Mucosa of rectum (tissue), 2 donors: ENCODE measurements at regions not wholly inside any gene's neighbourhood (a gene's known extent, or its start where the extent isn't known, plus 50 kb on each side); places are given as distances from the start of the nearest gene placed in this dataset.
"Not testable (repeated sequence)": the region's sequence is repeated elsewhere in the genome, so short reads cannot be mapped to it uniquely, and the experiment has no call there.

ENCODE experiments used
- H3K27ac ChIP-seq, 2 donors: one replicate each; pipeline ENCODE4 v1.7.0; 2013; ENCODE audit warnings: inconsistent platforms in 2 of 2, low read depth in 2 of 2, low read length in 2 of 2
- H3K27me3 ChIP-seq, 2 donors: one replicate each; pipeline ENCODE4 v1.7.0; 2013; ENCODE audit warnings: low read length in 2 of 2; ENCODE audit not compliant: control insufficient read depth in 2 of 2, insufficient read depth in 2 of 2
- H3K36me3 ChIP-seq, 2 donors: one replicate each; pipeline ENCODE4 v1.7.0; 2013; ENCODE audit warnings: low read length in 2 of 2; ENCODE audit not compliant: control insufficient read depth in 2 of 2, insufficient read depth in 2 of 2
- H3K4me1 ChIP-seq, 2 donors: one replicate each; pipeline ENCODE4 v1.7.0; 2013; ENCODE audit warnings: low read length in 2 of 2, mild to moderate bottlenecking in 1 of 2; ENCODE audit not compliant: control insufficient read depth in 2 of 2, insufficient read depth in 2 of 2
- H3K4me3 ChIP-seq, 2 donors: one replicate each; pipeline ENCODE4 v1.7.0; 2013; ENCODE audit warnings: low read length in 2 of 2
- H3K9ac ChIP-seq, 2 donors: one replicate each; pipeline ENCODE4 v1.7.0; 2013; ENCODE audit warnings: low read length in 2 of 2, low read depth in 1 of 2, mild to moderate bottlenecking in 1 of 2
- H3K9me3 ChIP-seq, 2 donors: one replicate each; pipeline ENCODE4 v1.7.0; 2013; ENCODE audit warnings: low read length in 2 of 2; ENCODE audit not compliant: control insufficient read depth in 2 of 2
- donor health status: healthy.
- donor health status: Normal muscosa, but diverticular disease.

- no peak overlapping the region for H3K9ac ChIP-seq
- H3K4me3 ChIP-seq: no peak overlapping the region
- H3K9me3 ChIP-seq: no peaks in the 10 kb centered on the region
- H3K4me1 ChIP-seq: no peaks in the 10 kb centered on the region
- no peaks in the 10 kb centered on the region for H3K27me3 ChIP-seq
- no peak overlapping the region for H3K27ac ChIP-seq
- no peaks in the 10 kb centered on the region for H3K36me3 ChIP-seq
These were observed 543.7 kb downstream of the TRIB2 start for GRCh38 chr2:13260402-13260801.

- H3K9me3 ChIP-seq: no peaks in the 10 kb centered on the region
- H3K27ac ChIP-seq: no peak overlapping the region
- no peak overlapping the region for H3K4me3 ChIP-seq
- H3K4me1 ChIP-seq: no peaks in the 10 kb centered on the region
- no peak overlapping the region for H3K9ac ChIP-seq
- no peaks in the 10 kb centered on the region for H3K36me3 ChIP-seq
- no peaks in the 10 kb centered on the region for H3K27me3 ChIP-seq
These were observed 549.4 kb downstream of the TRIB2 start for GRCh38 chr2:13266166-13266565.

GRCh38 chr2:13284688-13285087, 568.0 kb downstream of the TRIB2 start:
- Histone ChIP-seq H3K36me3 (no peaks in the 10 kb centered on the region), H3K27me3 (no peaks in the 10 kb centered on the region), H3K4me3 (no peak overlapping the region), H3K9me3 (no peaks in the 10 kb centered on the region), H3K4me1 (no peaks in the 10 kb centered on the region), H3K9ac (no peak overlapping the region), H3K27ac (no peak overlapping the region)

GRCh38 chr2:13289310-13289709, 572.6 kb downstream of the TRIB2 start:
- no peak overlapping the region for H3K4me3 ChIP-seq
- H3K27ac ChIP-seq: no peak overlapping the region
- no peaks in the 10 kb centered on the region for H3K36me3 ChIP-seq
- H3K27me3 ChIP-seq: no peaks in the 10 kb centered on the region
- H3K4me1 ChIP-seq: no peaks in the 10 kb centered on the region
- H3K9me3 ChIP-seq: no peaks in the 10 kb centered on the region
- no peak overlapping the region for H3K9ac ChIP-seq

GRCh38 chr2:13308478-13308805, 591.7 kb downstream of the TRIB2 start:
- not testable (repeated sequence) for H3K4me1 ChIP-seq

GRCh38 chr2:13308989-13309388, 592.3 kb downstream of the TRIB2 start:
- Histone ChIP-seq H3K4me1 (no peaks in the 10 kb centered on the region), H3K36me3 (no peaks in the 10 kb centered on the region), H3K27ac (no peak overlapping the region), H3K9ac (no peak overlapping the region), H3K4me3 (no peak overlapping the region), H3K9me3 (peaks cover 0 to 3% of the 10 kb centered on the region in 2 donors), H3K27me3 (no peaks in the 10 kb centered on the region)

More at GRCh38 chr2:13308478-13308805, 591.7 kb downstream of the TRIB2 start:
- not testable (repeated sequence) for H3K9ac ChIP-seq, H3K9me3 ChIP-seq, H3K27me3 ChIP-seq, H3K36me3 ChIP-seq, H3K4me3 ChIP-seq, H3K27ac ChIP-seq

GRCh38 chr2:13332060-13332459, 615.3 kb downstream of the TRIB2 start:
- Histone ChIP-seq H3K4me3 (no peak overlapping the region), H3K9ac (no peak overlapping the region), H3K27ac (no peak overlapping the region), H3K9me3 (peaks cover 2 to 5% of the 10 kb centered on the region in 2 donors), H3K36me3 (no peaks in the 10 kb centered on the region), H3K27me3 (no peaks in the 10 kb centered on the region), H3K4me1 (no peaks in the 10 kb centered on the region)

GRCh38 chr2:13334071-13334470, 617.3 kb downstream of the TRIB2 start:
- H3K4me1 ChIP-seq, H3K27ac ChIP-seq, H3K36me3 ChIP-seq, H3K9me3 ChIP-seq, H3K9ac ChIP-seq, H3K4me3 ChIP-seq, H3K27me3 ChIP-seq: not testable (repeated sequence)

GRCh38 chr2:13334545-13334944, 617.8 kb downstream of the TRIB2 start:
- H3K4me3 ChIP-seq: no peak overlapping the region
- H3K4me1 ChIP-seq: no peaks in the 10 kb centered on the region
- H3K27me3 ChIP-seq: no peaks in the 10 kb centered on the region
- H3K27ac ChIP-seq: no peak overlapping the region
- H3K9ac ChIP-seq: no peak overlapping the region
- H3K36me3 ChIP-seq: no peaks in the 10 kb centered on the region
- H3K9me3 ChIP-seq: peaks cover 0 to 2% of the 10 kb centered on the region in 2 donors

GRCh38 chr2:13335862-13336535, 619.3 kb downstream of the TRIB2 start:
- no peaks in the 10 kb centered on the region for H3K4me1 ChIP-seq
- H3K4me3 ChIP-seq: no peak overlapping the region
- no peak overlapping the region for H3K27ac ChIP-seq
- H3K9me3 ChIP-seq: no peaks in the 10 kb centered on the region
- H3K36me3 ChIP-seq: no peaks in the 10 kb centered on the region
- no peak overlapping the region for H3K9ac ChIP-seq
- H3K27me3 ChIP-seq: no peaks in the 10 kb centered on the region

GRCh38 chr2:13351068-13351467, 634.3 kb downstream of the TRIB2 start:
- H3K36me3 ChIP-seq: no peaks in the 10 kb centered on the region
- H3K27me3 ChIP-seq: no peaks in the 10 kb centered on the region
- H3K4me1 ChIP-seq: no peaks in the 10 kb centered on the region
- no peak overlapping the region for H3K9ac ChIP-seq
- H3K27ac ChIP-seq: no peak overlapping the region
- H3K4me3 ChIP-seq: no peak overlapping the region
- H3K9me3 ChIP-seq: peaks cover 0 to 2% of the 10 kb centered on the region in 2 donors
